ENCODE measurements at regions not wholly inside any gene's neighbourhood (a gene's known extent, or its start where the extent isn't known, plus 50 kb on each side); places are given as distances from the start of the nearest gene placed in this dataset.

DNA sequence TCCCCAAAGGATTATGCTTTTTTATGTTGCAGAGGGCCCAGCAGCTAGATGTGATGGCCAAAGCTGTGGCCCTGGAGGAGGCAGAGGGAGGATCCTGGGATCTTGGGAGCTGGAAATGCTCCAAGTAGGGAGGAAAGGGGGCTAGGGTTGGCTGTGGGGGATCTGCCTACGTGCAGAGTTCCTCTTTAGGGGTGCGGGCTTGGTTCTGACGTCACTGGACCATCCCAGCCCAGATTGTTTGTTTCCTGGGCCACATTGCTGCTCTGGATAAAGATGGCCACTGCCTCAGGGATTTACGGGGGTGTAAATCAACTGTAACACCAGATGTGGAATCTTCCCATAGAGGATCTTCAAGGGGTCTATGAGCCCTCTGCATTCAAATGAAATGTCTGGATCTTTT lies 110.3 kb upstream of the SYT13 start:
- no peaks in the 10 kb centered on the region for H4K20me1 ChIP-seq (ENCODE audit: insufficient read depth)
- no peak overlapping the region for H3K27ac ChIP-seq
- no peaks in the 10 kb centered on the region for H3K9me2 ChIP-seq (ENCODE audit: insufficient read depth)
- no peak for TF ChIP-seq CTCF (conservative IDR thresholded peaks at IDR 0.05)
- TF ChIP-seq EZH2 (IDR thresholded peaks at IDR 0.05; ENCODE audit: low read depth) = no peak
- H3K79me2 ChIP-seq (ENCODE audit: low read depth) = no peaks in the 10 kb centered on the region
- no TSS peak for BruUV-seq (replicated peaks)
- no peaks in the 10 kb centered on the region for H3K9me3 ChIP-seq (ENCODE audit: insufficient read depth, low read depth)
- no peak overlapping the region for H3K4me3 ChIP-seq
- DNase-seq = peak in 1 of 2 experiments; percentile 17
- no peaks in the 10 kb centered on the region for H3F3A ChIP-seq (ENCODE audit: insufficient read depth, low read depth)
- H3K27me3 ChIP-seq (ENCODE audit: insufficient read depth, low read depth) = peaks cover 100% of the 10 kb centered on the region
- intact Hi-C loops (cut with micrococcal nuclease; ENCODE audit: unreplicated experiment) = no loop called here
- CTCF ChIA-PET = no interaction called here
- no peak overlapping the region for H2AFZ ChIP-seq
- H3K4me1 ChIP-seq (replicated peaks; ENCODE audit: insufficient read depth) = no peaks in the 10 kb centered on the region
- no peaks in the 10 kb centered on the region for H3K36me3 ChIP-seq (ENCODE audit: low read depth)
- POLR2A ChIA-PET (ENCODE audit: unreplicated experiment) = no interaction called here
- H3K4me2 ChIP-seq = no peak overlapping the region

GRCh38 chr11:45395947-45396346 lies 109.8 kb upstream of the SYT13 start:
- BruUV-seq (replicated peaks) = no TSS peak
- CTCF ChIA-PET = no interaction called here

GRCh38 chr11:45395421-45395820 lies 109.3 kb upstream of the SYT13 start:
- Histone ChIP-seq H3K27me3 (ENCODE audit: insufficient read depth, low read depth) (peaks cover 98% of the 10 kb centered on the region), H3K27ac (no peak overlapping the region), H3K9me3 (ENCODE audit: insufficient read depth, low read depth) (no peaks in the 10 kb centered on the region), H3K79me2 (ENCODE audit: low read depth) (no peaks in the 10 kb centered on the region), H2AFZ (no peak overlapping the region), H3K36me3 (ENCODE audit: low read depth) (no peaks in the 10 kb centered on the region), H3K4me3 (no peak overlapping the region), H3F3A (ENCODE audit: insufficient read depth, low read depth) (no peaks in the 10 kb centered on the region), H3K9me2 (ENCODE audit: insufficient read depth) (no peaks in the 10 kb centered on the region), H3K4me1 (replicated peaks; ENCODE audit: insufficient read depth) (no peaks in the 10 kb centered on the region), H4K20me1 (ENCODE audit: insufficient read depth) (no peaks in the 10 kb centered on the region), H3K4me2 (no peak overlapping the region)
- peak in 1 of 2 experiments; percentile 26 for DNase-seq
- TF ChIP-seq EZH2 (IDR thresholded peaks at IDR 0.05; ENCODE audit: low read depth) (no peak), CTCF (conservative IDR thresholded peaks at IDR 0.05) (no peak)
- ChIA-PET POLR2A (ENCODE audit: unreplicated experiment) (no interaction called here), CTCF (no interaction called here)
- intact Hi-C loops (cut with micrococcal nuclease; ENCODE audit: unreplicated experiment) = no loop called here
- BruUV-seq (replicated peaks) = no TSS peak

More at GRCh38 chr11:45395947-45396346, 109.8 kb upstream of the SYT13 start:
- Histone ChIP-seq H3F3A (ENCODE audit: insufficient read depth, low read depth) (no peaks in the 10 kb centered on the region), H3K9me2 (ENCODE audit: insufficient read depth) (no peaks in the 10 kb centered on the region), H2AFZ (no peak overlapping the region), H3K79me2 (ENCODE audit: low read depth) (no peaks in the 10 kb centered on the region), H3K4me1 (replicated peaks; ENCODE audit: insufficient read depth) (no peaks in the 10 kb centered on the region), H3K36me3 (ENCODE audit: low read depth) (no peaks in the 10 kb centered on the region), H3K4me3 (no peak overlapping the region), H3K9me3 (ENCODE audit: insufficient read depth, low read depth) (no peaks in the 10 kb centered on the region), H3K27me3 (ENCODE audit: insufficient read depth, low read depth) (peaks cover 99% of the 10 kb centered on the region), H3K27ac (no peak overlapping the region), H4K20me1 (ENCODE audit: insufficient read depth) (no peaks in the 10 kb centered on the region), H3K4me2 (no peak overlapping the region)
- POLR2A ChIA-PET (ENCODE audit: unreplicated experiment) = no interaction called here
- intact Hi-C loops (cut with micrococcal nuclease; ENCODE audit: unreplicated experiment) = no loop called here
- TF ChIP-seq EZH2 (IDR thresholded peaks at IDR 0.05; ENCODE audit: low read depth) (no peak), CTCF (conservative IDR thresholded peaks at IDR 0.05) (no peak)
- DNase-seq = peak in 1 of 2 experiments; percentile 28

Measured in PC-9 (cell line).